MCF 10A (cell line): ENCODE measurements at regions not wholly inside any gene's neighbourhood (a gene's known extent, or its start where the extent isn't known, plus 50 kb on each side); places are given as distances from the start of the nearest gene placed in this dataset.

Experiments
- BruUV-seq: library from RNA; stranded (reverse); fragments of 400-500 nt; replicated peaks from 2 replicates; lab custom pipeline; 2021; lab: Mats Ljungman, UMichigan
- CTCF ChIA-PET: fragments of 300-600 bp; sonication (Branson Sonifier 250); formaldehyde crosslinking; extraction: SDS; loops from one replicate; lab custom pipeline; 2021; ENCODE audit warnings: antibody characterized with exemption, inconsistent platforms; lab: Yijun Ruan, JAX
- POLR2A ChIA-PET: fragments of 300-600, 350-650 bp; sonication (Branson Sonifier 250); formaldehyde crosslinking; extraction: SDS; loops from one replicate; lab custom pipeline; 2020; ENCODE audit warnings: antibody characterized with exemption, inconsistent platforms; lab: Yijun Ruan, JAX
- DNase-seq: peaks from one replicate; pipeline ENCODE4 v3.0.0-alpha.2; 2018; ENCODE audit not compliant: unreplicated experiment
- H3K27ac Mint-ChIP-seq: one replicate; pipeline ENCODE4 v1.8.0; 2022; ENCODE audit warnings: mild to moderate bottlenecking, low read depth, mixed read lengths; ENCODE audit not compliant: unreplicated experiment
- H3K27me3 Mint-ChIP-seq: one replicate; pipeline ENCODE4 v1.8.0; 2022; ENCODE audit warnings: mixed read lengths; ENCODE audit not compliant: insufficient read depth, unreplicated experiment
- H3K36me3 Mint-ChIP-seq: one replicate; pipeline ENCODE4 v1.8.0; 2022; ENCODE audit warnings: mild to moderate bottlenecking, moderate library complexity, mixed read lengths; ENCODE audit not compliant: insufficient read depth, unreplicated experiment
- H3K4me1 Mint-ChIP-seq: one replicate; pipeline ENCODE4 v1.8.0; 2022; ENCODE audit warnings: mixed read lengths; ENCODE audit not compliant: insufficient read depth, unreplicated experiment
- H3K4me3 Mint-ChIP-seq: one replicate; pipeline ENCODE4 v1.8.0; 2022; ENCODE audit warnings: mild to moderate bottlenecking, moderate library complexity, mixed read lengths; ENCODE audit not compliant: unreplicated experiment
- H3K9me3 Mint-ChIP-seq: one replicate; pipeline ENCODE4 v1.8.0; 2022; ENCODE audit warnings: mixed read lengths; ENCODE audit not compliant: unreplicated experiment
- CTCF ChIP-seq: fragments of 200-600 bp; IDR thresholded peaks from one replicate; pipeline ENCODE4 v1.8.0; 2022; ENCODE audit warnings: antibody characterized with exemption, mild to moderate bottlenecking; ENCODE audit not compliant: unreplicated experiment
- intact Hi-C: fragments of 100-400 bp; cut with micrococcal nuclease; formaldehyde crosslinking; loops from 2 replicates; pipeline ENCODE4 v1.14.1; 2022

- DNase-seq: no peak
- Mint-ChIP-seq H3K36me3 (no peaks in the 10 kb centered on the region), H3K27ac (no peak overlapping the region), H3K27me3 (peaks cover 54% of the 10 kb centered on the region), H3K9me3 (no peaks in the 10 kb centered on the region), H3K4me1 (no peaks in the 10 kb centered on the region), H3K4me3 (no peak overlapping the region)
- POLR2A ChIA-PET: interaction anchor here (0.8 kb wide), 1 partner anchor 211 kb away, joined by 3 read pairs; no protein-coding TSS in a partner anchor
- intact Hi-C loops: no loop called here
- CTCF ChIA-PET: interaction anchor here (1.1 kb wide), 1 partner anchor 317 kb away, joined by 3 read pairs; no protein-coding TSS in a partner anchor
- no peak for TF ChIP-seq CTCF
- BruUV-seq: no TSS peak
Measured at GRCh38 chr6:98036344-98036923, 753.4 kb upstream of the MMS22L start.

- no peak for TF ChIP-seq CTCF
- H3K4me1 Mint-ChIP-seq: no peaks in the 10 kb centered on the region
- peaks cover 57% of the 10 kb centered on the region for H3K27me3 Mint-ChIP-seq
- H3K27ac Mint-ChIP-seq: no peak overlapping the region
- no peaks in the 10 kb centered on the region for H3K36me3 Mint-ChIP-seq
- BruUV-seq: no TSS peak
- H3K4me3 Mint-ChIP-seq: no peak overlapping the region
- H3K9me3 Mint-ChIP-seq: no peaks in the 10 kb centered on the region
- ChIA-PET POLR2A (no interaction called here), CTCF (interaction anchor here (0.7 kb wide), 1 partner anchor 1306 kb away, joined by 3 read pairs; no protein-coding TSS in a partner anchor)
- intact Hi-C loops: no loop called here
- DNase-seq: no peak
Measured at GRCh38 chr6:98037571-98037970, 754.6 kb upstream of the MMS22L start.

- Mint-ChIP-seq H3K9me3 (no peaks in the 10 kb centered on the region), H3K4me1 (no peaks in the 10 kb centered on the region), H3K27me3 (peaks cover 62% of the 10 kb centered on the region), H3K4me3 (no peak overlapping the region), H3K27ac (no peak overlapping the region), H3K36me3 (no peaks in the 10 kb centered on the region)
- no peak for DNase-seq
- ChIA-PET CTCF (interaction anchor here (0.6 kb wide), 1 partner anchor 545 kb away, joined by 3 read pairs; no protein-coding TSS in a partner anchor), POLR2A (no interaction called here)
- no peak for TF ChIP-seq CTCF
- intact Hi-C loops: no loop called here
- no TSS peak for BruUV-seq
Measured at GRCh38 chr6:98039443-98039842, 756.4 kb upstream of the MMS22L start.

GRCh38 chr6:98039904-98040607 is 757.0 kb upstream of the MMS22L start:
- Mint-ChIP-seq H3K27ac (no peak overlapping the region), H3K9me3 (no peaks in the 10 kb centered on the region), H3K4me1 (no peaks in the 10 kb centered on the region), H3K27me3 (peaks cover 68% of the 10 kb centered on the region), H3K4me3 (no peak overlapping the region), H3K36me3 (no peaks in the 10 kb centered on the region)
- ChIA-PET CTCF (interaction anchor here (0.6 to 1.2 kb wide), 3 partner anchors 315 to 546 kb away, joined by 3 read pairs; no protein-coding TSS in a partner anchor), POLR2A (no interaction called here)
- TF ChIP-seq CTCF: peak; percentile 49
- intact Hi-C loops: loop anchor here (1.0 to 5.0 kb wide), 4 partner anchors 313 to 543 kb away; no protein-coding TSS in a partner anchor
- peak; percentile 12 for DNase-seq
- BruUV-seq: no TSS peak
